ENCODE measurements at regions not wholly inside any gene's neighbourhood (a gene's known extent, or its start where the extent isn't known, plus 50 kb on each side); places are given as distances from the start of the nearest gene placed in this dataset.

- H3K27ac Mint-ChIP-seq (ENCODE audit: low read depth): no peak overlapping the region
- no peak for DNase-seq (ENCODE audit: low spot score in 2 of 2)
- H3K27me3 Mint-ChIP-seq: no peaks in the 10 kb centered on the region
- no peaks in the 10 kb centered on the region for H3K4me1 Mint-ChIP-seq
- no peaks in the 10 kb centered on the region for H3K36me3 Mint-ChIP-seq (ENCODE audit: insufficient read depth)
- no peak overlapping the region for H3K4me3 Mint-ChIP-seq
- H3K9me3 Mint-ChIP-seq: no peaks in the 10 kb centered on the region
- ATAC-seq (replicated peaks; ENCODE audit: extremely low read depth, poor library complexity, severe bottlenecking): no peak
These were observed 1924.1 kb upstream of the WWC1 start for GRCh38 chr5:166367391-166367790.

- no peaks in the 10 kb centered on the region for H3K9me3 Mint-ChIP-seq
- ATAC-seq (replicated peaks; ENCODE audit: extremely low read depth, poor library complexity, severe bottlenecking) (no peak), DNase-seq (ENCODE audit: low spot score in 2 of 2) (no peak)
- no peaks in the 10 kb centered on the region for H3K4me1 Mint-ChIP-seq
- no peak overlapping the region for H3K4me3 Mint-ChIP-seq
- H3K27ac Mint-ChIP-seq (ENCODE audit: low read depth): no peak overlapping the region
- H3K27me3 Mint-ChIP-seq: no peaks in the 10 kb centered on the region
- no peaks in the 10 kb centered on the region for H3K36me3 Mint-ChIP-seq (ENCODE audit: insufficient read depth)
These were observed 1922.1 kb upstream of the WWC1 start for GRCh38 chr5:166369346-166369745.

- Mint-ChIP-seq H3K36me3 (ENCODE audit: insufficient read depth) (no peaks in the 10 kb centered on the region), H3K27ac (ENCODE audit: low read depth) (no peak overlapping the region), H3K4me1 (no peaks in the 10 kb centered on the region), H3K27me3 (no peaks in the 10 kb centered on the region), H3K4me3 (no peak overlapping the region), H3K9me3 (no peaks in the 10 kb centered on the region)
- no peak for DNase-seq (ENCODE audit: low spot score in 2 of 2)
- ATAC-seq (replicated peaks; ENCODE audit: extremely low read depth, poor library complexity, severe bottlenecking): no peak
These were observed 1921.6 kb upstream of the WWC1 start for GRCh38 chr5:166369807-166370206.

GRCh38 chr5:166370928-166371690 lies 1920.3 kb upstream of the WWC1 start:
- H3K4me3 Mint-ChIP-seq: peak overlapping the region; percentile 47
- no peaks in the 10 kb centered on the region for H3K9me3 Mint-ChIP-seq
- no peaks in the 10 kb centered on the region for H3K4me1 Mint-ChIP-seq
- no peak overlapping the region for H3K27ac Mint-ChIP-seq (ENCODE audit: low read depth)
- ATAC-seq (replicated peaks; ENCODE audit: extremely low read depth, poor library complexity, severe bottlenecking): no peak
- H3K36me3 Mint-ChIP-seq (ENCODE audit: insufficient read depth): no peaks in the 10 kb centered on the region
- no peak for DNase-seq (ENCODE audit: low spot score in 2 of 2)
- no peaks in the 10 kb centered on the region for H3K27me3 Mint-ChIP-seq

GRCh38 chr5:166373817-166374216 lies 1917.6 kb upstream of the WWC1 start:
- H3K27me3 Mint-ChIP-seq: no peaks in the 10 kb centered on the region
- H3K27ac Mint-ChIP-seq (ENCODE audit: low read depth): no peak overlapping the region
- H3K36me3 Mint-ChIP-seq (ENCODE audit: insufficient read depth): no peaks in the 10 kb centered on the region
- DNase-seq (ENCODE audit: low spot score in 2 of 2) (no peak), ATAC-seq (replicated peaks; ENCODE audit: extremely low read depth, poor library complexity, severe bottlenecking) (no peak)
- H3K4me3 Mint-ChIP-seq: no peak overlapping the region
- H3K4me1 Mint-ChIP-seq: no peaks in the 10 kb centered on the region
- H3K9me3 Mint-ChIP-seq: no peaks in the 10 kb centered on the region

GRCh38 chr5:166377756-166378155 lies 1913.7 kb upstream of the WWC1 start:
- DNase-seq (ENCODE audit: low spot score in 2 of 2) (no peak), ATAC-seq (replicated peaks; ENCODE audit: extremely low read depth, poor library complexity, severe bottlenecking) (no peak)
- Mint-ChIP-seq H3K9me3 (peaks cover 9% of the 10 kb centered on the region), H3K27ac (ENCODE audit: low read depth) (no peak overlapping the region), H3K36me3 (ENCODE audit: insufficient read depth) (no peaks in the 10 kb centered on the region), H3K27me3 (no peaks in the 10 kb centered on the region), H3K4me3 (no peak overlapping the region), H3K4me1 (no peaks in the 10 kb centered on the region)

GRCh38 chr5:166379517-166379916 lies 1911.9 kb upstream of the WWC1 start:
- Mint-ChIP-seq H3K9me3 (peaks cover 9% of the 10 kb centered on the region), H3K27ac (ENCODE audit: low read depth) (no peak overlapping the region), H3K4me1 (no peaks in the 10 kb centered on the region), H3K4me3 (no peak overlapping the region), H3K27me3 (no peaks in the 10 kb centered on the region), H3K36me3 (ENCODE audit: insufficient read depth) (no peaks in the 10 kb centered on the region)
- ATAC-seq (replicated peaks; ENCODE audit: extremely low read depth, poor library complexity, severe bottlenecking) (no peak), DNase-seq (ENCODE audit: low spot score in 2 of 2) (no peak)

- DNase-seq (ENCODE audit: low spot score in 2 of 2) (no peak), ATAC-seq (replicated peaks; ENCODE audit: extremely low read depth, poor library complexity, severe bottlenecking) (no peak)
- Mint-ChIP-seq H3K9me3 (peaks cover 10% of the 10 kb centered on the region), H3K4me1 (no peaks in the 10 kb centered on the region), H3K27ac (ENCODE audit: low read depth) (no peak overlapping the region), H3K36me3 (ENCODE audit: insufficient read depth) (no peaks in the 10 kb centered on the region), H3K4me3 (no peak overlapping the region), H3K27me3 (no peaks in the 10 kb centered on the region)
These were observed 1909.4 kb upstream of the WWC1 start for GRCh38 chr5:166382031-166382430.

- DNase-seq (ENCODE audit: low spot score in 2 of 2) (no peak), ATAC-seq (replicated peaks; ENCODE audit: extremely low read depth, poor library complexity, severe bottlenecking) (no peak)
- no peak overlapping the region for H3K27ac Mint-ChIP-seq (ENCODE audit: low read depth)
- H3K36me3 Mint-ChIP-seq (ENCODE audit: insufficient read depth): no peaks in the 10 kb centered on the region
- H3K27me3 Mint-ChIP-seq: no peaks in the 10 kb centered on the region
- no peaks in the 10 kb centered on the region for H3K4me1 Mint-ChIP-seq
- H3K4me3 Mint-ChIP-seq: no peak overlapping the region
- peaks cover 22% of the 10 kb centered on the region for H3K9me3 Mint-ChIP-seq
These were observed 1893.3 kb upstream of the WWC1 start for GRCh38 chr5:166398131-166398530.

- DNase-seq (ENCODE audit: low spot score in 2 of 2) (no peak), ATAC-seq (replicated peaks; ENCODE audit: extremely low read depth, poor library complexity, severe bottlenecking) (no peak)
These were observed 1891.7 kb upstream of the WWC1 start for GRCh38 chr5:166399781-166400180.

GRCh38 chr5:166401391-166401790 lies 1890.1 kb upstream of the WWC1 start:
- Mint-ChIP-seq H3K36me3 (ENCODE audit: insufficient read depth) (no peaks in the 10 kb centered on the region), H3K27ac (ENCODE audit: low read depth) (no peak overlapping the region), H3K4me1 (no peaks in the 10 kb centered on the region), H3K4me3 (no peak overlapping the region), H3K27me3 (no peaks in the 10 kb centered on the region), H3K9me3 (peaks cover 16% of the 10 kb centered on the region)
- no peak for DNase-seq (ENCODE audit: low spot score in 2 of 2)
- ATAC-seq (replicated peaks; ENCODE audit: extremely low read depth, poor library complexity, severe bottlenecking): no peak

More at GRCh38 chr5:166399781-166400180, 1891.7 kb upstream of the WWC1 start:
- no peaks in the 10 kb centered on the region for H3K4me1 Mint-ChIP-seq
- H3K9me3 Mint-ChIP-seq: peaks cover 16% of the 10 kb centered on the region
- H3K27me3 Mint-ChIP-seq: no peaks in the 10 kb centered on the region
- no peaks in the 10 kb centered on the region for H3K36me3 Mint-ChIP-seq (ENCODE audit: insufficient read depth)
- H3K4me3 Mint-ChIP-seq: no peak overlapping the region
- H3K27ac Mint-ChIP-seq (ENCODE audit: low read depth): no peak overlapping the region

GRCh38 chr5:166412191-166412590 lies 1879.3 kb upstream of the WWC1 start:
- H3K36me3 Mint-ChIP-seq (ENCODE audit: insufficient read depth): no peaks in the 10 kb centered on the region
- H3K9me3 Mint-ChIP-seq: peaks cover 28% of the 10 kb centered on the region
- H3K4me1 Mint-ChIP-seq: no peaks in the 10 kb centered on the region
- no peak overlapping the region for H3K4me3 Mint-ChIP-seq
- no peak for ATAC-seq (replicated peaks; ENCODE audit: extremely low read depth, poor library complexity, severe bottlenecking)
- no peak for DNase-seq (ENCODE audit: low spot score in 2 of 2)
- H3K27ac Mint-ChIP-seq (ENCODE audit: low read depth): no peak overlapping the region
- no peaks in the 10 kb centered on the region for H3K27me3 Mint-ChIP-seq

- no peak for ATAC-seq (replicated peaks; ENCODE audit: extremely low read depth, poor library complexity, severe bottlenecking)
- H3K9me3 Mint-ChIP-seq: peaks cover 38% of the 10 kb centered on the region
These were observed 1864.2 kb upstream of the WWC1 start for GRCh38 chr5:166427211-166427610.

More at GRCh38 chr5:166427211-166427610, 1864.2 kb upstream of the WWC1 start:
- Mint-ChIP-seq H3K27me3 (no peaks in the 10 kb centered on the region), H3K36me3 (ENCODE audit: insufficient read depth) (peaks cover 1% of the 10 kb centered on the region), H3K4me3 (no peak overlapping the region), H3K4me1 (no peaks in the 10 kb centered on the region), H3K27ac (ENCODE audit: low read depth) (no peak overlapping the region)
- no peak for DNase-seq (ENCODE audit: low spot score in 2 of 2)
